ACHN (cell line): ENCODE measurements at regions not wholly inside any gene's neighbourhood (a gene's known extent, or its start where the extent isn't known, plus 50 kb on each side); places are given as distances from the start of the nearest gene placed in this dataset.

ENCODE experiments used
- DNase-seq: peaks from one replicate; pipeline ENCODE4 v3.0.0-alpha.2; 2015
- in situ Hi-C: cut with HindIII; loops from 2 replicates; pipeline ENCODE4 v1.10.0; 2017; ENCODE audit warnings: low sequenced_read_pairs, low pct_ligation_motif_present, low pct_unique_long_range_greater_than_20kb

DNA sequence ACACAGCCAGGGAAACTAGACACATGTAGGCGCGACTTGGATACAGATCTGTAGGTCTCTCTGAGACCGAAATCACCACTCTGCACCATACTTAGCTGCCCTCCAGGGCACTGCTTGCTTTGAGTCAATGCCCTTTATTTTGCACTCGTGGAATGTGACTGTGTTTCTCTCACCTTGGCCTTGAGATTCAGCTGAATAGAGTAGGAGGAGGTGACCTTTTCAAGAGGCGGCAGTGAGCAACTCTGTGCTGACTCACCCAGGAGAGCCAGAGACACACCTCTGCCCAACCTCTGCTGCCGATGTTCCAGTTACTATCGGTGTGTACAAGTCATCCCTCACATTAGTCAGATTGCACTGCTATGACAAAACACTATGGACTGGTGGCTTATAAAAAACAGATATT lies 583.4 kb downstream of the VRK1 start:
- no peak for DNase-seq

DNA sequence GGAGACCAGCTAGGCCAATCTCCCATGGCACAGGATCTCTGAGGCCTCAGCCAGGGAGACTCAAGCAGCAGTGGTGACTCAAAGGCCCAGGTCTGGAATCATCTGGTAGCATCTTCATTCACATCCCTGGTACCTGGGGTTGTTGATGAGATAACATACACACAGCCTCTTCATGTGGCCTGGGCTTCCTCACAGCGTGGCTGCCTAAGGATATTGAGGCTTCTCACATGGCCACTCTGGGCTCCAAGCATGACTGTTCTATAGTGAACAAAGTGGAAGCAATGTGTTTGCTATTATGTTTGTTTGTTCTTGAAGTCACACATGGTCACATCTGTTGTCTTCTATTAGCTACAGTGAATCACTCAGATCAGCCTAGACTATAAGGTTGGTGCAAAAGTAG lies 584.1 kb downstream of the VRK1 start:
- DNase-seq: no peak
- in situ Hi-C loops: no loop called here

More for the DNA sequence above, 583.4 kb downstream of the VRK1 start:
- in situ Hi-C loops: no loop called here

DNA sequence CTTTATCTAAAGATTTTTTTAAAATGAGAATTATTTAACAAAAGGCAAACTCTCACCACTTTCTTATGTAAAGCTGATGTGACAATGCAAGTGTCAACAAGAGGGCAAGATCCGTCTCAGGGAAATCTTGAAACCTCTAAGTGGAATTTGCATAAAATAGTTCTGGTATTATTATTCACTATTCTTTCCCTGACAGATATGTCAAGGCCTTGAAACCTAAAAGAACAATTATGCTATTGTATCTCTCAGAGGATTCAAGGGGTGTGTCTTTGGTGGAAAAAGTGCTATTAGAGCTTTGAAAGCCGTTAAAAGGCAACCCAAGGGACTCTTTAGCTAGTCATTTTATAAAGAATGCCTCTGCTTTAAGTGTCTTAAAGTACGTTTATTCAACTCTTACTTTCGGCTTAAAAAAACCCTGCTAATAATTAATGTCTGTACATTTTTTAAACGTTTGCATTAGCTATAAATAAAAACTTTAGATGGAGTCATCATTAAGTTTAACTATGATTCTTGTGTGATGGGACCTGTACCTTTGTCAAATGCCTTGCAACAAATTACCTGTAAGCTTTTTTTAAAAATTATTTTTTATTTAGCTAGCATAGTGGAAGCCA lies 585.5 kb downstream of the VRK1 start:
- DNase-seq: no peak
- in situ Hi-C loops: no loop called here

DNA sequence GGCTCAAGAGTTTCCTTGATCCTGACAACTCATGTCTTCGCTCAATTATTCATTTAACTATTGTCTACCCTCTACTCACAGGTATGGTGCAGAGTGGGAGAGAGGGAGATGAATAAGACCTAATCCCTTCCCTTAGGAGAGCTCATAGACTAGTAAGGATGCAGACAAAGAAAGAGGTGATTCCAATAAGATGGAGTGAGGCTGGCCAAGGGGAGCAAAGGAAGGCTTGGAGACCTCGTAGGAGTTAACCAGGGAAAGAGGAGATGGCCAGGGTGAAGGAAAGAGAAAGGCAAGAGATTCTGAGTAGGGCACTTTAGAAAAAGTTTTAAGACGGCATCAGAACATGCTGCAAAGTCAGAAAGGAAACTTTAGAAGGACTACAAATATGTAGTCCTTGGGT lies 588.5 kb downstream of the VRK1 start:
- in situ Hi-C loops: no loop called here

DNA sequence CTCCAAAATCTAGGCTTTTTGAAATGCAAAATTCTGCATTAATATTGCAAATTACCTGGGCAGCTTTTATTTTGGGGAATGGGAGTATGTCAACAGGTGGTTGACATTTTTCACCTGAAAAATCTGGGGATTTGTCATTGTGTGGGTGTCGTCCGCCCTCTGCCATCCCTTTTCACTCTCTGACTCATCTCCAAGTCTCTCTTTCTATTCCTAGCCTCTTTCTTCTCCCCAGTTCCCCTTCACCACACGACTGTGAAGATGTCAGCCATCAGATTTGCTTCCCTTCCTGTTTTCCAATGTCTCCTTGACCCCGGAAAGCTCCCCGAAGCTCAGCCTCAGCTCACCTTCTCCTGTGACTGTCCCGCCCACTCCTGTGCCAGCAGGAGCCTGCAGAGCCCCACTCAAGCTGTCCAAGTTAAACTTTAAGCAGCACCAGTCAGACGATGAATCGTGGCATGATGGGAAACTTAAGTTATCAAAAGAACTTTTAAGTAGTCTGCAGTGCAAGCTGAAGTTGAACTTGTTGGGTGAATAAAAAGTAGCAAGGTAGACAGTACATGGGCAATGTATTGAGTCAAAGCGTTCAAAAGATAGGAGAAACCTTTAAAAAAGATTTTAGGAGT lies 590.2 kb downstream of the VRK1 start:
- DNase-seq: peak; percentile 1
- in situ Hi-C loops: no loop called here

More for the DNA sequence above, 588.5 kb downstream of the VRK1 start:
- no peak for DNase-seq

DNA sequence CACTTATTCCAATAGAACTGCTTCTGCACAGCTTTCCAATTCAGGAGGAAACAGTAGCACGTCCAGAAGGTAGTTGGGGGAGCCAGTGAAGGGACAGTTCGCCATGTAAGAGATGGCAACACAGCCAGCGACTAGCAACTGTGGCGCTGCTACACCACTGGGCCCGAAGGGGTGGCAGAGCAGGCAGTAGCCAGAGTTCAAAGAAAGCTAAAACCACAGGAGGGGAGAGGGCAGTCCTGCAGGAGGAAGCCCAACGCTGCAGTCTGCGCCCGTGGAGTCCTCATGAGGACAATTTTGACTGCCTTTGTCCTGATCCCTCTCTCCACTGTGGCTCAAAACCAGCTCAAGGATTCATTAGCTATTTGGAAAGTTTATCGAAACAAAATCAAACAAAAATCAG lies 591.2 kb downstream of the VRK1 start:
- in situ Hi-C loops: no loop called here
- no peak for DNase-seq

DNA sequence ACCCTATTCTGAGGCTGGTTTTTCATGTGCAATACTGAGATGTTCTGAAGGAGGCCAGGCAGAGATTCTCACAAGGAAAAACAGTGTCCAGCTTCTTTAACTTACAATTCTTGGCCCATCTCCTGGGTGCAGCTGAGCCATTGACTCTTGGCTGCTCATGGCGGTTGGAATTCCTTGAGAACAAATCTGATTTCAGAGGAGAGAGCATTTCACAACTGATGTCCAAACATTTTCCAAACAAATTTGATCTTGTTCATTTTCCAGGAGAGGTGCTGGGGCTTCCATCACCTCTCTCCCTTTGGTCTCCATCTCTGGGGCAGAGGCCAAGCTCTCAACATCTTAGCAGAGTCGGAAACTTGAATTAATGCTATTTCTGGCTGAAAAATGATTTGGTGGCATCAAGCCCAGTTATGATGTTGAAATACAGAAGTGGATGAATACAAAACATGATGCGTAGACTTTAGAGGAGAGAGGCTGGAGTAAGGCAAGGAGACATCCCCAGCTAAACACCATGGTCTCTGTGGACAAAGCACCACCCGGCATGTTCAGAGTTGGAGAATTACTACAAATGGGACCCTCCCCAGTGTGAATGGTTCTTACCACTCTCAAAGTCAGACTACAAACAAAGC lies 593.0 kb downstream of the VRK1 start:
- no peak for DNase-seq
- in situ Hi-C loops: no loop called here

DNA sequence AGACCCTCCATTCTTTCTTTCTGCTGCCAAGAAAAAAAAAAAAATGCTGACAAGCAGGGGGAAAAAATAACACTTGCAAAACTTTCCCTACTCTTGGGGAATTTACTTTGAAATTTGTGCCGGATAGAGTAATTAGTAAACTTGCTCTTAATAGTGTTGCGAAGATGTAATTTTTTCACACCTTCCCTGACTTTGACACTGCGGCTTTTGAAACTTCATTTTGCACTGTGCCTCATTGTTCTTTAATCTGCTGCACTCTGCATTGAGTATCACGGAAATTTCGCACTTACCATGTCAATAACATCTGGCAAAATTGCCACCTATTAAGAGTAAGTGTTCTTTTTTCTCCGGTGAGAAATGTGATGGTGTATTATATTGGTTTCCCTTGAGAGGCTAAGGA lies 596.1 kb downstream of the VRK1 start:
- in situ Hi-C loops: no loop called here
- DNase-seq: no peak

DNA sequence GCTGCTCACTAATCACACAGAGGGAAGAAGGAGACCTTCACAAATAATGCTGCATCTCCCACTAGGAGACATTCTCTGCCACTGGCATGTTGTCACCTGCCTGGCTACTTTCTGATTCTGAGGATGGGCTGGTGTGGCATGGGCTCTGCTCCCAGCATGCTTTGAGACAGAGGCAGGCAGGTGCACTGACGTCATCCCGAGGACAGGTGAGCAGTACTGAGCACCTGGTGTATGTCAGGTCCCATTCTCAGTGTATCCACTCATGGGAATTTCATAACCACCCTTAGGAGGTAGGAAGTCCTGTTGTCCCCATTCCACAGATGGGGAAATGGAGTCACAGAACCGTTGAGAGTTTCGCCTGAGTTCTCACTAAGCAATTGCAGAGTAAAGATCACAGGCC lies 597.9 kb downstream of the VRK1 start:
- in situ Hi-C loops: no loop called here
- no peak for DNase-seq

DNA sequence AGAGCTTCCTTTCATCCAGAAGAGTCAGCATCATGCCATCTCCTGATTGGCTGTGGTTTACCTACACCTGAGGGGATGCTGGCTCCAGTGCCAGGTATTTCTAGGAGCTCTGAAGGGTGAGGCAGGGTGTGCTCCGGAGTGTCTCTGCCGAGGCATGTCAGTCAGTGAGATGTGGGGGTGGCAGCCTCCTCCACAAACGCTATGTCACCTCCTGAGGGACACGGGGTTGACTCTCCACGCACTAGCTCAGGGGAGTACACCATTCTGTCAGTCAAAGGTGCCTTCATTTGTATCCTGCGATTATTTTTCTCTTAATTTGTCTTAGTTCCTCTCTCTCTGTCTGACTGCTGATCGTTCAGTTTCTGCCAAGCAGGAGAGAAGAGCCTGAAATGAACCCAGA lies 604.5 kb downstream of the VRK1 start:
- no peak for DNase-seq
- in situ Hi-C loops: no loop called here

DNA sequence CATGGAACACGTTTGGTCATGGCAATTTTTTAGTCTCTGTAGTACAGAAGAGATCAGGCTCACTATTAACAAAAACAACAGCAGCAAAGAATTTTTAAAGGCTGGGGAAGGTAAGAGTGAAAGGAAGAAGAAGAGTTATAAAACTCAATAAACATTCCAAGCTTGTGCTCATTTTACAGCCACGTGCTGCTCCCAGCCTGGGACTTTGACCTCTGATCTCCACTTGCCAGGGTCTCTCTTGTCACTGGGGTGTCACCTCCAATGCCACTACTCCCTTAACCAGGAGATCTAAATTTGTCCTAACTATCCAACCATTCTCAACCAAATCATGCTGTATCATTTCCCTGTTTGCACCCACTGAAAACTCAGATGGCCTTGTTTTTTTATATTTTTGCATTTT lies 605.1 kb downstream of the VRK1 start:
- DNase-seq: no peak
- in situ Hi-C loops: no loop called here

DNA sequence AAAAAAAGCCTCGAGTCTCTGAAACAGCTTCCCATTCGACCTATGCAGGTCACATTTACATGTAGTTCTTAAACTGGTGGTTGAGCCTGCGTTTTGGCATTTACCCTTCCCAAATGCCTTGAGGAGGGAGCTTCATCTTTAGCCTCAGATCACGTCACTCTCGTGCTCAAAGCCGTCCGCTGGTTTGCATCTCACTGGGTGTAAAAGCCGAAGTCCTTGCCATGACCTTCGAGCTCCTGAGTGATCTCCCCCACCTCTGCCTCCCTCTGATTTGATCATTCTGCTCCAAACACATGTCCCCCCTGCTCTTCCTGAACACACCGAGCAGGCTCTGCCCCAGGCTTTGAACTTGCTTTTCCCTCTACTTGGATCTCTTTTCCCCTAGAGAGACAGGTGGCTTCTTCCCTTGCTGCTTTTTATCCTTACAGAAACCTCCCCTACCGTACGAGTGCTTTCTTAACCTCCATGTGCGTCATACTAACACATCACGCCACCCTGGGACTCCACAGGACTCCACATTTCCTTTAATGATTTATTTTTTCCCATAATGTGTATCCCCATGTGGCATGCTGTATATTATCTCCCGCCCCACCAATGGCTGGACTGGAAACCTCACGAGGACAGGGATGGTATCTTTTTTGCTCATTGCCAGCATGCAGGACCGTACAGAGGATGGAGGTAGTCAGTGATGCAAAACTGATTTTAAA lies 610.7 kb downstream of the VRK1 start:
- in situ Hi-C loops: no loop called here
- DNase-seq: no peak

DNA sequence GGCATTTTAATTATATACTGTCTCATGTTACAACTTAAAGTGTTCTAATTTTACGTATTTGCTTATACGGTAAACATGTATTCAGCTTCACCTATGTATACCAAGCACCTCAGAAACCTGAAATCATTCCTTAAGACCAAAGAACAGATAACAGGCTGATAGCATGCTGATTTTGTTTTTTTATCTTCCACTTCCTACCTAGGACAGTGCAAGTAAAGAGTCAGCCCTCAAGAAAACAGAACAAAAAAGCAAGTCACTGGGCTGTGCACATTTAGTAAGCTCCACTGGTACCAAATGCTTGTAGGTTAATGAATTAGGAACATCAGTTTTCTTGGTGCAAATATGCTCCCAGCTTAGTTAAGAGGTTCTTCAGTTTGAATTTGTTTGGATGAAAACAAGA lies 611.3 kb downstream of the VRK1 start:
- in situ Hi-C loops: no loop called here
- no peak for DNase-seq

DNA sequence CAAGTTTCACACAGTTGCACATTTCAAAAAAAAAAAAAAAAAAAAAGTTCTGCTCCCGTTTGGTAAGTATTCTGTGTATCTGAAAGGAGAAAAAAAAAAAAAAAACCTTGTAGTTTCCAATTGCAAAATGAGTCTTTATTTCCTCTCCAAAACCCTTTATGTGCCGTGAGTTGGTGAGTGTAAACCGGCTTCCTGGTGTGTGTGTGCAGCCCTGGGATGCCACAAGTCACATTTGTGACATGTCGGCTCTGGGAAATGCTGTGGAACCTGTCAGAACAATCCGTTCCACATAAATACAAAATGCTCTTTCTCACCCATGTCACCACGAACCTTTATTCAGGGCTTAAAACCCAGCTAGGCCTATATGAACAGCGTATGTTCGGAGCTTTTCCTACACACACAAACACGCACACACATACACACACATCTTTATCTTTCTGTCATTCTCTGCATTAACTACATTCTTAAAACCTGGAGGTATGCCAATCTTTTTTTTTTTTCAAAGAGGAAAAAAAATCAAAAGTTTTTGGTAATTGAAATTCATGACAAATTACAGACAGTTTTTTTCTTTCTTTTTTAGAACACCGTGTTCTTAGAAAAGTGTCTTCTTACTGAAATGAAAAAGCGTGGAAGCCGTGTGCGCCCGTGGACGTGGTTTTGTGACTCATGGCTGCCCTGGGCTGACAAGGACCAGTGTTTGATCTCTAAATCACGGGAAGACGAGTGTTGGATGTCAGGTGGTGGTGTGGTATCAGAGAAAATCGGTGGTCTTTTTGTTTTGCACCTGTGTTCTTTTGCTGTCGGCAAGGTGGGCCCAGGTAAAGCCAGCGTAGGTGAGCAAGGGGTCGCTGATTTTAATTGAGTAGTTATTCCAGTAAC lies 612.0 kb downstream of the VRK1 start:
- in situ Hi-C loops: no loop called here
- no peak for DNase-seq

DNA sequence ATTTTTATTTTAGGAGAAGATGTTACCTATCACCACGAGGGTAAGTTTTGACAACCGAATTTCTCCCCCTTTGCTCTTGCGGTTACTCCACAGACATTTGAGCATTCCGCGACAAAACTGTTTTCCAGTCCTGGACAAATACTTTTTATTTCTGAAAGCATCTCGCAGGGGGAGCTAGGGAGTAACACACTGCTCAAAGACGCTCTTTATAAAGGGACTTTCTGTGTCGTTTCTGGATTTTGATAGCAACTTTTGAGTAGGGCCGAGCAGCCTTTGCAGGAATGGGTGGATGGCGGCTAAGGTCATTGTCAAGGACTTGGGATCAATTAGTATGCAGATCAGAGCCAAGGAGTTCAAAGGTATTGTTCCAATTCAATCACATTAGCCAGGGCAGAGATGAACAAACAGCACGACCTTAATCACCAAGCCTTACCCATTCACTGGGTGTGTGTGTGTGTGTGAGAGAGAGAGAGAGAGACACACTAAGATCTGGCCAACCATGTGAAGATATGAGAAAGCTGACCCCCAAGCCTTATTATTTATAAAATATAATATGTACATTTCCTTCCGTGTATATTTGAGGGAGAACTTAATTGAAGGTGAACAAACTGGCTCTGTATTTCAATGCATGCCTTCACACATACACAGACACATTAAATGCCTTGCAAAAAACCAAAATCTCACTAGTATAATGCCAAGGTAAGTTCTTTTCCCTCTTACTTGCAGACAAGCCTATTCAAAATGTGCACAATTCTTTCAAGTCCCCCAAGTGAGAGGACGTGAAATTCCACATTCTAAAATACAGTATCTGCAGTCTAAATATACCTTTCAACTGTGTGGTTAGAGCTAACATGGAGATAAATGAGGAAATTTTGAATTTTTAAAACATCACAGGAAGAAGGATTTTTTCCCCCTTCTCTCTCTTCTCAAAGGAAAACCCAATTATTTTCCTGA lies 613.8 kb downstream of the VRK1 start:
- DNase-seq: no peak
- in situ Hi-C loops: no loop called here

DNA sequence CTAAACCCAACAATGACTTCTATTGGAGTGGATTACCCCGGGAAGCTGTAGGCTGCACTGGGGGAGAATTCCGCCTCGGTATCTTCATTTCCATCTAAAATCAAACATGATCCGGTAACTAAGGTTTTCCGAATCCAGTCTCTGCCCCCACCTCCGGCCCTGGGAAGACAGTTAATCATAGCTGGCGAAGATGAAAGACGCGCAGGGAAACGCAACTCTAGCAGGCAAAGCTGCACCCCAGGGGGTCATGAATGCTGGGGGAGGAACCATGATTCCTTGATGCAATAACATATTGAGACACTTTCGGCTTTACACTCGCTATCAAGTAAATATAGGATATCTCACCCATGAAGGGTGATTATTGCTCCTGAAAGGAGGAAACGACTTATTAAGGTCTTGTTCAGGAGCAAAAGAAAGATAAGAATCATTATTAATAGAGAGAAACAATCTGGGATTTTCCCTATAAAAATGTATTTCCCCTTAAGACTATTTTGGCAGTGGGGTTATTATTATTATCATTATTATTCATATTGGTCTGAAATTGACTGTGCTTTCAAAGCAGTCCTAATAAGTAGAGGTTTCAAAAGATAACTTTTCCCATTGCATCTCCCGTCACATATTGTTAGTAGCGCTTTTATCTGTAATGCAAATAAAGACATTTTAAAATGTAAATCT lies 614.9 kb downstream of the VRK1 start:
- in situ Hi-C loops: no loop called here
- no peak for DNase-seq

DNA sequence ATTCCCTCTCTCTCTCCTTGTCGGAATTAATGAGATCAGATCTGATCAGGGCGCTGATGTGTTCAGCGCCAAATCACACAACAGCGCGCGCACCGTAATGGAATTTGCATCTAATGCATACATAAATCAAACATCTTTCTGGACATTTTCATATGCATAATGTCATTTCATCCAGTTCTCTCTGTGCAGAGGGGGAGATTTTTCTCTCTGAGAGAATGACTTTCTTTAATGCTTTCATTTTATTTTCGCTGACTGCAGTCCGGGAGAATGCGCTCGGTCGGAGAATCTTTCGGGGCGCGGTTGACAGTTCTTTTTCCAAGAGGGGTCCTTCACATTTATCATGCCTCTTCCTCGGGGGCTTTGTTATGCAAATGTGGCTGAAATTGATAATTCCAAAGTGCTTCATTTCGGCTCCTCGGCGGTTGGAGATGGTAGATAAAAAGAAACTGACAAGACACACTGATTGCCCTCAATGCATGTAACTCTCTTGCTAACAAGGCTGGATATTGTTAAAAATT lies 615.9 kb downstream of the VRK1 start:
- DNase-seq: no peak
- in situ Hi-C loops: no loop called here
